NCI-H1694 (cell line): ENCODE measurements at regions not wholly inside any gene's neighbourhood (a gene's known extent, or its start where the extent isn't known, plus 50 kb on each side); places are given as distances from the start of the nearest gene placed in this dataset.
"Not testable (repeated sequence)": the region's sequence is repeated elsewhere in the genome, so short reads cannot be mapped to it uniquely, and the experiment has no call there.

Experiments used
- DNase-seq: peaks from one replicate; lab custom pipeline; 2025; lab: John Stamatoyannopoulos, UW

DNA sequence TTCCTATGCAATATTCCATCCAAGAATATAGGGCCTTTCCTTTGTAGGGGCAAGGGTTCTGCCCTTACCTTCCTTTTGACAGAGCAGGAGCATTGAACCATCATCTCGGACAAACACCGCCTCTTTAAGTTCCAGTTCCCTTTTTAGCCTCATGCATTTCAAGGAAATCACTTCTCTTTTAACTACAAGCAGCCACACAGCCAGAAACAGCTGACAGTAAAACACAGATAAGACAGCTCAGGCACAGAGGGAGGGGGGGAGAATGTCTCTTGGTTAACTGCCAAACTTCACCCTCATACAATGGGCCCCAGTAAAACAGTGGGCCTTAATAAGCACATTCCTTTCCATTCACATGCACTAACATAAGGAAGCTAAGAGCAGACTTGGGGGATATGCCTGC is 648.3 kb downstream of the GABRG1 start:
- no peak for DNase-seq

DNA sequence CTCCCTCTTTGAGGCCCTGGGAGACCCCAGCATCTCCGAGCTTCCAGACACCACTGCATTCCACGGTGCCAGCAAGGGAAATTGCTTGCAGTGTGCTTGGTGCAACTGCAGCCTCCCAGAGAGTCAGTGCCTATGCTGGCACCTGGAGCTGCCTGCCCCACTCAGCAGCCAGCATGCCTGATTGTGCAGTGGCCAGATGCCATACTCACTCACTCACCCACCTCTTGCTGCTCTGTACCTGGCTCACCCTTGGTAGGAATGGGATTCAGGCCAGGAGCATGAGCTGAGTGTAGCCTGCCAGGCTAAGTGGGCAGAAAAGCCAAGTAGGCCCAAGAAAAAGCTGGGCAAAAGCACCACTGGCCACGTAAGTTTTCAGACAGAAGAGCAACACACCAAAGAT is 651.4 kb downstream of the GABRG1 start:
- DNase-seq = no peak

DNA sequence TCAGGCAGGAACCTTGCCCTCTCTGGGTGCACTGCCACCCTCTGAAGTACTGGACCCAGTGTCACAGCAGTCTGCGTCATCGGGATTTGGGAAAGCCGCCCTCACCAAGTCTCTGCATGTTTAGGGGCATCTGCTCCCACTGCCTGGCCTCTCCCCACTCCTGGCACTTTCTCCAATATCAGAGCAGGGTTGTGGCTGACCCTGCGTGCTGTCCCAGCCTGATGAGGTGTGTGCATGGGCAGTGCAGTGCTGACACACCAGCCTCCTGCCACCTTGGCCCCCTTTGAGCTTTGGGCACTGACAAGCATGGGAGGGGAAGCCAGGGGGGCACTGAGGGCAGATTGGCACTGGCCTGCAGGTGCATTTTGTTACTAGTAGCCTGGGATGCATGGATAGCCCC is 652.5 kb downstream of the GABRG1 start:
- no peak for DNase-seq

DNA sequence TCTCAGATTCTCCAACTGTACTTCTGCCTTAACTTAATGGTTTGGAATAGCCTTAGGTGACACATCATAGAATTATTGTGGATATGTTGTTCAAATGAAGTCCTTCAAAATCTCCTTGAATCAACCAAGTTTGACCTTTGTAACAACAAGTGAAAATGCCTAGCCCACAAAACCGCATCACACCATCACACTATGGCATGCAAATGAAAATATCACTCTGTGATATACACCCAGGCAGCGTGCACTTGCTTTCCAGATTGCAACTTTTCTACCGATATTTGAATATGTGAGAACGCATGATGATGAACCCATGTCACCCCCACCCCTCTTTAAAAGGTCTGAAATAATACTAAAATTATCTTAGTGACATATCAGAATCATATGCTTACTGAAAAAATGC is 656.7 kb downstream of the GABRG1 start:
- no peak for DNase-seq

DNA sequence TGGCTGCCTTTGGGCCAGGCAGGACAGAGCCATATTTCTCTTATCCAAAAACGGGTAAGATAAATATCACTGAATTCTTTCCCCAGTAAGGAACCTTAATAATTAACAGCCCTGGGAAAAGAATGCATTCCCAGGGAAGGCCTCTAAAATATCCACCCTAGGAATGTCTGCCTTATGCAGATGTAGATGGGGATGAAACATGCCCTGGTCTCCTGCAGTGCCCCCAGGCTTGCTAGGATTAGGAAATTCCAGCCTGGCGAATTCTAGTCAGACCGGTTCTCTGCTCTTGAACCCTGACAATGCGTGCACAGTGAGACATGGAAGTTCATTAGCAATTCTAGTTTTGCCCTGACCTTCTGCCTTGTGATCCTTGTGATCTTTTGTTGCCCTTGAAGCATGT is 663.7 kb downstream of the GABRG1 start:
- not testable (repeated sequence) for DNase-seq

DNA sequence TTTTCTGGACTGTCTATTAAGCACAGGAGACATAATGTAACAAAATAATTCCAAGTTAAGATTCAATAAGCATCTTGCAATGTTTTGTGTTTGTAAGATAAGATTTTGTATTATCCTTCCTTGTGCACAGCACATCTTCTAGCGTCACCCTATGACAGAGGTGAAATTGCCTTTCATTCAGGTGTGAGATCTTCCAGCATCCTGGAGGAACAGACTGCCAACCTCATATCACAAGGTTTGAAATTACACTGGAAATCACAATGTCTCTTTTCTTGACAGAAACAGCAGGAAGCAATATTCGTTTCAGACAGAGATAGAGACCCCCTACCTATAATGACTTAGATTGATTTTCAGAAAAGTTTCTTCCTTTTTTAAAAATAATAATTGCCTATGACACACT is 668.6 kb downstream of the GABRG1 start:
- DNase-seq = no peak

DNA sequence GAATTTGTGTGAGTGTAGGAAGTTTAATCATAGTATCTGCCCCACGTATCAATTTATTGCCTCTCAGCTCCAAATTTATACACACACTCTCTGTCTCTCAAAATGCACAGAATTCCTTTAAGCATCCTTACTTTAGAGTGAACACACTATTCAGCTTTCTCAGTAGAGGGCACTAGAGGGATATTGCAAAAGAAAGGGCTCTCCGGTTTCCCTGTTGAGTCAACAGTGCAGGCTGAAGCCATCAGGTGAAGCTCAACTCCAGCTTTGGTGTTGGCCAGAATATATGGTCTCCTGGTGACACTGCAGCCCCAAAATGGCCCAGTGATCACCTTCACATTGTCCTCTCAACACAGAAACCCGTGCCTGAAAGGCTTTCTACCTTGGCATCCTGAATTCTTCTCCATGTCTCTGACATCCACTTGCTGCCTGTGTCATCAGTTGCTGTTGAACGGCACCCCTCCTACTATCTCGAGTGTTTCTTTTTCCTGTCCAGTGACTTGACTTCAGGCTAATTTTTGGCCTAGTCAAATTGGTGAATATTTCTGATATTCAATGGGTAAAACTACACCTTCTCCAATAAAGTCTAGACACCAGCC is 670.5 kb downstream of the GABRG1 start:
- peak; percentile 24 for DNase-seq

DNA sequence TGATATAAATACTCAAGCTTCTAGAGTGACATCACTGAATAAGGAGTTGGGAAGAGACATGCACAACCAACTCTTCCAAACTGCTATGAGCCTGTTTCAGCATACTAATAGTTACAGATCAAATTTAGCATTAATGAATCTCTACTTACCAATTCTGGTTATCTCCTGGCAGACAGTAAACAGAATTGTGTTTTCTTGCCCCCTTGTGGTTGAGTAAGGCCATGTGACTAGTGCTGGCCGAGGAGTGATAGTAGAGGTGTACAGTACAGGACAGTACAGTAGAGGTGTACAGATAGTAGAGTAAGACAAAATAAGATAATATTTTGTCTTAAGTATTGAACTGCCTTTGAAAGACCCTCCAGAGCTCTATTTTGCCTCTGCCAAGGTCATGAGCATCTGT is 681.4 kb downstream of the GABRG1 start:
- peak; percentile 4 for DNase-seq

- no peak for DNase-seq
These were observed 685.8 kb downstream of the GABRG1 start for GRCh38 chr4:45438047-45438446.

GRCh38 chr4:45437381-45437780 is 686.5 kb downstream of the GABRG1 start:
- DNase-seq = no peak

- no peak for DNase-seq
These were observed 698.7 kb downstream of the GABRG1 start for GRCh38 chr4:45425135-45425534.

GRCh38 chr4:45423896-45424295 is 697.5 kb upstream of the GNPDA2 start:
- DNase-seq = no peak

DNA sequence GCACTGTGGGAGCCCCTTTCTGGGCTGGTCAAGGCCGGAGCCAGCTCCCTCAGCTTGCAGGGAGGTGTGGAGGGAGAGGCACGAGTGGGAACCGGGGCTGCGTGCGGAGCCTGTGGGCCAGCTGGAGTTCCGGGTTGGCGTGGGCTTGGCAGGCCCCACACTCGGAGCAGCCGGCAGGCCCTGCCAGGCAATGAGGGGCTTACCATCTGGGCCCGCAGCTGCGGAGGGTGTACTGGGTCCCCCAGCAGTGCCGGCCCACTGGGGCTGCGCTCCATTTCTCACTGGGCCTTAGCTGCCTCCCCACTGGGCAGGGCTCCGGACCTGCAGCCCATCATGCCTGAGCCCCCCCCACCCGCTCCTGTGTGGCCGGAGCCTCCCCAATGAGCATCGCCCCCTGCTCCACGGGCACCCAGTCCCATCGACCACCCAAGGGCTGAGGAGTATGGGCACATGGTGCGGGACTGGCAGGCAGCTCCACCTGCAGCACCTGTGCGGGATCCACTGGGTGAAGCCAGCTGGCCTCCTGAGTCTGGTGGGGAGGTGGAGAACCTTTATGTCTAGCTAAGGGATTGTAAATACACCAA is 693.8 kb upstream of the GNPDA2 start:
- DNase-seq = not testable (repeated sequence)

DNA sequence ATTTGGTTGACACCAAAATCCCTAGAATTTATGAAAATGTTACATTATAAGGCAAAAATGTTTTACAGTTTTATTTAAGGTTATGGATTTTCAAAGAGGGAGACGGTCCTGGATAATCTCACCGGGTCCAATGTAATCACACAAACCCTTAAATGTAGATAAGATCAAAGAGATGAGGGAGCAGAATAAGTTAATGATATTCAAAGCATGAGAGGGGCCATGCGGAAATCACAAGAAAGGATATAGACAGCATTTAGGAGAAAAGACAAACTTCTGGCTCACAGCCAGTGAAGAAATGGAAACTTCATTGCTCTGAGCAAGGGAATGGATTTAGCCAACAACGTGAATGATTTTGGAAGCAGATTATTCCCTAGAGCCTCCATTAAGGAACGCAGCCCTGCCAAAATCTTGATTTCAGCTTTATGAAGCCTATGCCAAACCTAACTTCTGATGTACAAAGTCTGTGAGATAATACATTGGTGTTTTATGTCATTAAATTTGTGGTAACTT is 684.4 kb upstream of the GNPDA2 start:
- DNase-seq = no peak

DNA sequence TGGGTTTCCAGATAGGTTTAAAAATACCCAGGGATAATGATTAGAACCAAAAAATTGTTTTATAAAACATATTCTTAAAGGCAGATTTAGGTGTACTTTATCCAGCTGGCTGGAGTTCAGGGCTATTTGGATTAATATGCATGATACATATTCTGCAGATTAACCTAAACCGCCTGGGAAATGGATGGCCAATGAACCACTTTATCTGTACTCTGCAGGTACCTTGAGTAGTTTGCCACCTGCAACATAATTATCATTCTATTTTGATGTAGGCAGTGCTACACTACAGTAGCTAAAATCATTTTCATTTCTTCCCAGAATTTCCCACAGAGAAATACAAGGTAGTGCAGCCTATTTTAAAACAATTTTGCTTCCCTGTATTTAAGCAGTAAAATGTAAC is 683.2 kb upstream of the GNPDA2 start:
- DNase-seq = no peak

GRCh38 chr4:45408996-45409395 is 682.6 kb upstream of the GNPDA2 start:
- DNase-seq = no peak

GRCh38 chr4:45399116-45399515 is 672.8 kb upstream of the GNPDA2 start:
- DNase-seq = no peak

DNA sequence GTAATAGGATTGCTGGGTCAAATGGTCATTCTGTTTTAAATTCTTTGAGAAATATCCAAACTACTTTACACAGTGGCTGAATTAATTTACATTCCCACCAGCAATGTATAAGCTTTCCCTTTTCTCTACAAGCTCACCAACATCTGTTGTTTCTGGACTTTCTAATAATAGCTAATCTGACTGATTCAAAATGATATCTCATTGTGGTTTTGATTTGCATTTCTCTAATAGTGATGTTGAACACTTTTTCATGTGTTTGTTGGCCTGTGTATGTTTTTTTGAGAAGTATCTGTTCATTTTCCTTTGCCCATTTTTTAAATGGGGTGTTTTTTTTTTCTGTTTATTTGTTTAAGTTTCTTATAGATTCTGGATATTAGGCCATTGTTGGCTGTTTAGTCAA is 659.0 kb upstream of the GNPDA2 start:
- DNase-seq = no peak

DNA sequence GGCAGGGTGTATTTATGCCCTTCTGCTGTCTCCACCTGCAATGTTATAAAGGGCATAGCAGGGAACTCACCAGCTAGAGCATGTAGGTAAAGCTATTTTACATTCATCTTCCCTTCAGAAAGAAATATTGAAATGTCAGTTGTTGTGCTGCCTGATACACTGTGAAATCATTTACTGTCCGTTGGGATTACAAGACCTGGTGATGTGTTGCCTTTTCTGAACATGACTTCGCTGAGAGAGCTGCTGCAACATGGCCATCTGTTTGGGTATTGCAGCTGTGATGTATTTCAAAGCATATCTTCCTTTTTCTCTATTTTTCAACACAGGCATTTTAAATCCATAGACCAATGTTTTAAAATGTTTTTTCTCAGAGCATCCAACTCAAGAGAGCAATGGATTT is 644.1 kb upstream of the GNPDA2 start:
- no peak for DNase-seq

DNA sequence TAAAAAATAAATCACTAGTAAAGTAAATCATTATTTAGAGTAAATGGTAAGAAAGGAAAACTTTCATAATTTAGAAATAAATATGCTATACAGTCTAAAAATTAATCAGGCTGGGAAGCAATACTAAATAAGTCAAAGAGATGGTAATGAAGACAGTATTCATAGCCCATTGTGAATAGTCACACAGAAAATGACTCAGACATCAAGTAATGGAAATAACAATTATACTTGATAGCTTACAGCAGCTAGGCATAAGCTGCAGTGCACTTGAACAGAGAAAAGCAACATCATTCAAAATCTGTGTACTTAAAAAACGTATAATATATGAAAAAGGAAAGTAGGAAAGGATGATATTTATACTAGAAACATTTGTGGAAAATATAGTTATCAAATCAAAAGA is 642.5 kb upstream of the GNPDA2 start:
- no peak for DNase-seq

- DNase-seq = no peak
These were observed 637.6 kb upstream of the GNPDA2 start for GRCh38 chr4:45363931-45364330.

- DNase-seq = no peak
These were observed 632.5 kb upstream of the GNPDA2 start for GRCh38 chr4:45358573-45359506.

GRCh38 chr4:45353161-45353560 is 626.8 kb upstream of the GNPDA2 start:
- no peak for DNase-seq
